ENCODE measurements at regions not wholly inside any gene's neighbourhood (a gene's known extent, or its start where the extent isn't known, plus 50 kb on each side); places are given as distances from the start of the nearest gene placed in this dataset.
"Not testable (repeated sequence)": the region's sequence is repeated elsewhere in the genome, so short reads cannot be mapped to it uniquely, and the experiment has no call there.

- DNase-seq, result no peak
- no peaks in the 10 kb centered on the region for H3K27me3 ChIP-seq
- H3K36me3 ChIP-seq, result no peaks in the 10 kb centered on the region
- H3K27ac ChIP-seq, result no peak overlapping the region
- peaks cover 0 to 4% (median 0%) of the 10 kb centered on the region in 4 donors for H3K9me3 ChIP-seq
- TF ChIP-seq POLR2A (IDR thresholded peaks at IDR 0.05), result no peak
- TF ChIP-seq CTCF (IDR thresholded peaks at IDR 0.05), result no peak
- H3K4me1 ChIP-seq, result no peaks in the 10 kb centered on the region
- no peak overlapping the region for H3K4me3 ChIP-seq
Observed at GRCh38 chr12:20053782-20054181, 314.6 kb upstream of the PDE3A start.

GRCh38 chr12:20055856-20056255 lies 312.5 kb upstream of the PDE3A start:
- H3K4me3 ChIP-seq, result no peak overlapping the region
- H3K36me3 ChIP-seq, result no peaks in the 10 kb centered on the region
- H3K27ac ChIP-seq, result no peak overlapping the region
- H3K9me3 ChIP-seq, result peaks cover 0 to 2% (median 0%) of the 10 kb centered on the region in 4 donors
- TF ChIP-seq POLR2A (IDR thresholded peaks at IDR 0.05) (no peak), CTCF (IDR thresholded peaks at IDR 0.05) (no peak)
- H3K27me3 ChIP-seq, result no peaks in the 10 kb centered on the region
- no peak for DNase-seq
- no peaks in the 10 kb centered on the region for H3K4me1 ChIP-seq

GRCh38 chr12:20057398-20057797 lies 310.9 kb upstream of the PDE3A start:
- TF ChIP-seq CTCF (IDR thresholded peaks at IDR 0.05) (no peak), POLR2A (IDR thresholded peaks at IDR 0.05) (no peak)
- no peaks in the 10 kb centered on the region for H3K36me3 ChIP-seq

GRCh38 chr12:20063116-20063515 lies 305.2 kb upstream of the PDE3A start:
- Histone ChIP-seq H3K36me3 (no peaks in the 10 kb centered on the region), H3K4me3 (no peak overlapping the region), H3K9me3 (no peaks in the 10 kb centered on the region), H3K4me1 (no peaks in the 10 kb centered on the region), H3K27ac (no peak overlapping the region), H3K27me3 (no peaks in the 10 kb centered on the region)
- DNase-seq, result no peak
- TF ChIP-seq POLR2A (IDR thresholded peaks at IDR 0.05) (no peak), CTCF (IDR thresholded peaks at IDR 0.05) (no peak)

More at GRCh38 chr12:20057398-20057797, 310.9 kb upstream of the PDE3A start:
- Histone ChIP-seq H3K4me3 (no peak overlapping the region), H3K27me3 (no peaks in the 10 kb centered on the region), H3K4me1 (no peaks in the 10 kb centered on the region), H3K27ac (no peak overlapping the region), H3K9me3 (no peaks in the 10 kb centered on the region)
- DNase-seq, result no peak

DNA sequence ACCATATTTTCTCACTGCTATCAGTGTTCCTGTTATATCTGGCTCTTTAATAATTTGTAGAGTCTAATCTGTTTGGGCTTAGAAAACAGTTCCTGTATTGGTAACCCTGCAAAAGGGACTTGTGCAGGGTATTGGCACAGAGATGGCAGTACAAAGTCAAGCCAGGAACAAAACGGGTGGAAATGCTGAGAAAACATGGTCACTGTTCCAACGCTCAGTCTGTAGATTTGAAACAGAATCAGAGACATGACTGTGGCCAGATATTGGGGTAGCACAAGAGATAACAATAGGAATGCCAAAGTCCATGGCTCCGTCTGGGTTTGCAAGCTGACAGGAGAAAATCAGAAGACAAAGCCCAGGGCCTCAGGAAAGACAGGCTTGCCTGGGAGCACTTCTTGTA lies 290.7 kb upstream of the PDE3A start:
- Histone ChIP-seq H3K4me3 (no peak overlapping the region), H3K36me3 (no peaks in the 10 kb centered on the region), H3K27ac (no peak overlapping the region), H3K27me3 (no peaks in the 10 kb centered on the region), H3K4me1 (no peaks in the 10 kb centered on the region), H3K9me3 (no peaks in the 10 kb centered on the region)
- TF ChIP-seq POLR2A (IDR thresholded peaks at IDR 0.05) (no peak), CTCF (IDR thresholded peaks at IDR 0.05) (no peak)
- DNase-seq, result no peak

- no peak for DNase-seq
- no peaks in the 10 kb centered on the region for H3K36me3 ChIP-seq
- H3K4me3 ChIP-seq, result no peak overlapping the region
- no peaks in the 10 kb centered on the region for H3K4me1 ChIP-seq
- no peak for TF ChIP-seq CTCF (IDR thresholded peaks at IDR 0.05)
- TF ChIP-seq POLR2A (IDR thresholded peaks at IDR 0.05), result no peak
- no peak overlapping the region for H3K27ac ChIP-seq
- H3K9me3 ChIP-seq, result no peaks in the 10 kb centered on the region
- H3K27me3 ChIP-seq, result no peaks in the 10 kb centered on the region
Observed at GRCh38 chr12:20089077-20089476, 279.3 kb upstream of the PDE3A start.

DNA sequence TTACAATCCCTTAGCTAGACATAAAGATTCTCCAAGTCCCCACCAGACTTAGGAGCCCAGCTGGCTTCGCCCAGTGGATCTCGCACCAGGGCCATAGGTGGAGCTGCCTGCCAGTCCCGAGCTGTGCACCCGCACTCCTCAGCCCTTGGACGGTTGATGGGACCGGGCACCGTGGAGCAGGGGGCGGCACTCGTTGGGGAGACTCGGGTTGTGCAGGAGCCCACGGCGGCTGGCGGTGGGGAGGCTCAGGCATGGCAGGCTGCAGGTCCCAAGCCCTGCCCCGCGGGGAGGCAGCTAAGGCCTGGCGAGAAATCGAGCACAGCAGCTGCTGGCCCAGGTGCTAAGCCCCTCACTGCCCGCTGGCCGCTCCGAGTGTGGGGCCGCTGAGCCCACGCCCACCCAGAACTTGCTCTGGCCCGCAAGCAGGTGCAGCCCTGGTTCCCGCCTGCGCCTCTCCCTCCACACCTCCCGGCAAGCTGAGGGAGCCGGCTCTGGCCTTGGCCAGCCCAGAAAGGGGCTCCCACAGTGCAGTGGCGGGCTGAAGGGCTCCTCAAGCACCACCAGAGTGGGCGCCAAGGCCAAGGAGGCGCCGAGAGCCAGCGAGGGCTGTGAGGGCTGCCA lies 275.0 kb upstream of the PDE3A start:
- not testable (repeated sequence) for H3K27ac ChIP-seq, H3K9me3 ChIP-seq, DNase-seq, H3K36me3 ChIP-seq, H3K4me1 ChIP-seq, H3K27me3 ChIP-seq, H3K4me3 ChIP-seq

Measured in Peyer's patch (tissue), 4 donors.